H7 (cell line): ENCODE measurements at regions not wholly inside any gene's neighbourhood (a gene's known extent, or its start where the extent isn't known, plus 50 kb on each side); places are given as distances from the start of the nearest gene placed in this dataset.
"Not testable (repeated sequence)": the region's sequence is repeated elsewhere in the genome, so short reads cannot be mapped to it uniquely, and the experiment has no call there.

ENCODE experiments used
- DNase-seq: peaks from one replicate; pipeline ENCODE4 v3.0.0; 2012
- H3K27me3 ChIP-seq: 2 replicates; pipeline ENCODE4 v1.6.0; 2011; ENCODE audit warnings: mild to moderate bottlenecking, low read length; ENCODE audit not compliant: control insufficient read depth, insufficient read depth
- H3K36me3 ChIP-seq: replicated peaks from 2 replicates; pipeline ENCODE4 v1.5.1; 2011; ENCODE audit warnings: low read length; ENCODE audit not compliant: control insufficient read depth, insufficient read depth
- H3K4me3 ChIP-seq: 2 replicates; pipeline ENCODE4 v1.5.1; 2011; ENCODE audit warnings: low read depth, mild to moderate bottlenecking, control low read depth, low read length, moderate library complexity; ENCODE audit not compliant: insufficient read depth

- H3K36me3 ChIP-seq, H3K4me3 ChIP-seq, H3K27me3 ChIP-seq, DNase-seq: not testable (repeated sequence)
These were observed 199.2 kb upstream of the IRF2BP2 start for GRCh38 chr1:234808943-234809853.

GRCh38 chr1:234808459-234808858 lies 198.5 kb upstream of the IRF2BP2 start:
- H3K36me3 ChIP-seq, H3K4me3 ChIP-seq, H3K27me3 ChIP-seq, DNase-seq: not testable (repeated sequence)

GRCh38 chr1:234807705-234808104 lies 197.7 kb upstream of the IRF2BP2 start:
- not testable (repeated sequence) for DNase-seq, H3K27me3 ChIP-seq, H3K4me3 ChIP-seq, H3K36me3 ChIP-seq

DNA sequence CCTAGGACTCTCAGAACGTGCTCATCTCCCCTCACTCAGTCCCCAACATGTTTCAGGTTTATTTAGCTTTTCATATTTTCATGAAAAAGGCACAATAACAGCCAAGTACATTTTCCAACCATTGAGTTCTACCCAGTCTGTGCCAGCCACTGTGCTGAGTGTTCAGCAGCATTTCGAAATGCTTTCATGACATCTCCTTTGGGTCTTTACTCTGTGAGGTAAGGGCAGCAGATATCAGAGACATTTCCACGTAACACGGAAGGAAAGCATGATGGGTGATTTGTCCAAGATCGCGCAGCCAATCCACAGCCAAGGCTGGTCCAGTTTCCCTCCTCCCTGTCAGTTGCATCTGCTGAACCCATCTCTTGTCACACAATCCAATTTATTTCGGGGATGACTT lies 192.6 kb upstream of the IRF2BP2 start:
- not testable (repeated sequence) for H3K4me3 ChIP-seq, H3K27me3 ChIP-seq, H3K36me3 ChIP-seq, DNase-seq

DNA sequence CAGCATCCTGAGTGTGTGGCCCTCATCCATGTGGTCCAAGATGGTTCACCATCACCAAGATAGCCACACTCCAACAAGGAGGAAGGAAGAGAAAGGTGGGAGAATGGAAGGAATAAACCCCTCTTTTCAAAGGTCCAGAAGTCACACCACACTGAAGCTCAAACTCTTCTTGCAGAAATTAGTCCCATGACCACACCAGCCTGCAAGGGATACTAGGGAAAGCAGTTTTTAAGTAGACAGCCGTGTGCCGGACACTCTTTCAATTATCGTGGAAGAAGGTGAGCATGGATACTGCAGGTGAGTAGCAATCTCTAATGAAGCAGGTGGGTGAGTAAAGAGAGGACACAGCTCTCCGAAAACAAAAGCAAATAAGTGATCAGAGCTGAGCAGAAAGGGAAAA lies 191.7 kb upstream of the IRF2BP2 start:
- not testable (repeated sequence) for DNase-seq, H3K36me3 ChIP-seq, H3K27me3 ChIP-seq, H3K4me3 ChIP-seq

- not testable (repeated sequence) for DNase-seq, H3K27me3 ChIP-seq, H3K4me3 ChIP-seq, H3K36me3 ChIP-seq
These were observed 191.2 kb upstream of the IRF2BP2 start for GRCh38 chr1:234801147-234801546.

- H3K36me3 ChIP-seq, DNase-seq, H3K4me3 ChIP-seq, H3K27me3 ChIP-seq: not testable (repeated sequence)
These were observed 190.6 kb upstream of the IRF2BP2 start for GRCh38 chr1:234800563-234800962.

- H3K27me3 ChIP-seq, H3K4me3 ChIP-seq, H3K36me3 ChIP-seq, DNase-seq: not testable (repeated sequence)
These were observed 189.2 kb upstream of the IRF2BP2 start for GRCh38 chr1:234799021-234799689.

DNA sequence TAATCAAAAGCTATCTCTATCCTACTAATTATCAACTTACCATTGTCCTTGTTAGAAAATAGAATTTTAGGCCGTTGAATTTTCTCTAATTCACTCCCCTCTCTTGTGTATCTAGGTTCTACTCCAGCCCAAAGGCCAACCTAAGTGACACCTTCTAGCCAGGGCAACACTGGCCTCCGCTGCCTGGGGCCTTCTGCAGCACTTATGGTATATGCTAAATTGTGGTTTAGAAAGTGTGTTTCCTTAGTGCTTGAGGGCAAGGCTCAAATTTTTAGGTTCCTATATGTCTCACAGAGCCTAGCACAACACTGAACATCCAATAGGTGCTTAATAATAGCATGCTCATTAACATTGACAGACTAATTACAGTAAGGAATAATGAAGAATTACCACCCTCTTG lies 187.2 kb upstream of the IRF2BP2 start:
- not testable (repeated sequence) for H3K4me3 ChIP-seq, H3K27me3 ChIP-seq, H3K36me3 ChIP-seq, DNase-seq

DNA sequence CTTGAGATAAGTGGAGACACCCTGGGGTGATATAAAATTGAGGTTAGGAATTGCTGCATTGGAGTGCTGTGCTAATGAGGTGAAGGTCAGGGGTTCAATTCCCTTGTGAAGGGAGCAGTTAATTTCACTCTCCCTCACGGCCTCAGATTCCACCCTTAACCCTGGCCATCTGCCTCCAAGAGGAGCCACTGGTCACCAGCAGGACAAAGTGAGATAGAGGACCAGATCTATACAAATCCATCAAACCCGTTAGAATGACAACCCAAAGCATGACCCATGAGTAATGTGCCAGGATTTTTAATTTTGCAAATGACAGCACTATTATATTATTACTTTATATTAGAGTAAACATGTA lies 186.4 kb upstream of the IRF2BP2 start:
- H3K27me3 ChIP-seq, H3K4me3 ChIP-seq, H3K36me3 ChIP-seq, DNase-seq: not testable (repeated sequence)

- DNase-seq, H3K4me3 ChIP-seq, H3K27me3 ChIP-seq, H3K36me3 ChIP-seq: not testable (repeated sequence)
These were observed 185.9 kb upstream of the IRF2BP2 start for GRCh38 chr1:234795711-234796437.

DNA sequence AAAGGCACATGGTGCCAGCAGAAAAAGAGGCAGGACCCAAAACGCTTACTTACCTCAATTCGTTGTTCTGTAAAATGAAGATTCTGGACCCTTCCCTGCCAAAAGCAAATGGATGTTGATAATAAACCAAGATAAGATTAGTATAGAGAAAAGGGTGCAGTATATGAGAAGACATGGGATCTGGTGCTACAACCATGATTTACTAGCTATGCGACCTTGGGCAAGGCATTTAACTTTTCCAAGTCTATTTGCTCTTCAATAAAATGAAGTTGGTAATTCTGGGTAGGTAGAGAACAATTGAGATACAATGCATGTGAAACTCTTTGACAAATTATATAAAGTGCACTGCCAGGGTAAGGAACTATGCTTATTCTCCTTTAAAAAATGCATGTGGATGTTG lies 185.0 kb upstream of the IRF2BP2 start:
- not testable (repeated sequence) for H3K27me3 ChIP-seq, H3K4me3 ChIP-seq, DNase-seq, H3K36me3 ChIP-seq

GRCh38 chr1:234794452-234794851 lies 184.5 kb upstream of the IRF2BP2 start:
- not testable (repeated sequence) for DNase-seq, H3K27me3 ChIP-seq, H3K4me3 ChIP-seq, H3K36me3 ChIP-seq

DNA sequence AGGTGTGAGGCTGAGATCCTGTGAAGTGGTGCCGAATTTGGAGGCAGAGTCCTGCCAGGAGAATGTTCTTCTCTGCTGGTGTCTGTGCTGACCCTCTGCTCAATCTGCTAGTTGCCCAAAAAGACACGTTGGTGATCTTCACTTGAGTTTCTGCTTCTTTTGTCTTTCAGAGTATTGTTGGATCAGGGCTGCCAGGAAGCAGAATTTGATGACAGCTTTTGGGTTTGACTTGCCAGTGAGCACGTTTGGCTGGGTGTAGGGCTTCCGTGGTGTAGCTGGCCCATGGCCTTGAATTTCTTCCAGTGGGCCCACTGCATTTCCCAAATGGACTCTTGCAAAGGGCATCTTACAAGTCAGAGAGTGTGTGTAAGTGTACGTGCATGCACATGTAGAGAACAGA lies 183.9 kb upstream of the IRF2BP2 start:
- H3K27me3 ChIP-seq, H3K4me3 ChIP-seq, DNase-seq, H3K36me3 ChIP-seq: not testable (repeated sequence)
